NCI-H1694 (cell line): ENCODE measurements at regions not wholly inside any gene's neighbourhood (a gene's known extent, or its start where the extent isn't known, plus 50 kb on each side); places are given as distances from the start of the nearest gene placed in this dataset.

ENCODE experiments used
- DNase-seq: peaks from one replicate; lab custom pipeline; 2025; lab: John Stamatoyannopoulos, UW

- DNase-seq, result no peak
These were observed 142.0 kb upstream of the RTL1 start for GRCh38 chr14:101045511-101045910.

- DNase-seq, result no peak
These were observed 142.5 kb upstream of the RTL1 start for GRCh38 chr14:101046071-101046470.

GRCh38 chr14:101047326-101047725 lies 143.8 kb upstream of the RTL1 start:
- no peak for DNase-seq

- DNase-seq, result no peak
These were observed 145.2 kb upstream of the RTL1 start for GRCh38 chr14:101048766-101049165.

- no peak for DNase-seq
These were observed 146.0 kb upstream of the RTL1 start for GRCh38 chr14:101049511-101049910.

- DNase-seq, result no peak
These were observed 146.4 kb upstream of the RTL1 start for GRCh38 chr14:101049942-101050341.

GRCh38 chr14:101050901-101051490 lies 147.5 kb upstream of the RTL1 start:
- DNase-seq, result no peak

- DNase-seq, result no peak
These were observed 151.1 kb upstream of the RTL1 start for GRCh38 chr14:101054671-101055070.

GRCh38 chr14:101055106-101055662 lies 151.7 kb upstream of the RTL1 start:
- no peak for DNase-seq

- DNase-seq, result no peak
These were observed 152.4 kb upstream of the RTL1 start for GRCh38 chr14:101055776-101056374.

GRCh38 chr14:101056446-101056845 lies 152.9 kb upstream of the RTL1 start:
- DNase-seq, result no peak

- DNase-seq, result no peak
These were observed 153.9 kb upstream of the RTL1 start for GRCh38 chr14:101057394-101057793.

GRCh38 chr14:101058571-101058970 lies 155.0 kb upstream of the RTL1 start:
- no peak for DNase-seq

- DNase-seq, result no peak
These were observed 156.7 kb upstream of the RTL1 start for GRCh38 chr14:101060171-101060601.

- no peak for DNase-seq
These were observed 158.0 kb upstream of the RTL1 start for GRCh38 chr14:101061411-101062064.

- DNase-seq, result no peak
These were observed 158.5 kb upstream of the RTL1 start for GRCh38 chr14:101062065-101062450.

GRCh38 chr14:101062601-101063000 lies 159.1 kb upstream of the RTL1 start:
- DNase-seq, result no peak

GRCh38 chr14:101063121-101063520 lies 159.6 kb upstream of the RTL1 start:
- no peak for DNase-seq

GRCh38 chr14:101064121-101064661 lies 160.7 kb upstream of the RTL1 start:
- no peak for DNase-seq

GRCh38 chr14:101064718-101065117 lies 161.2 kb upstream of the RTL1 start:
- no peak for DNase-seq

GRCh38 chr14:101065246-101065645 lies 161.7 kb upstream of the RTL1 start:
- DNase-seq, result no peak

GRCh38 chr14:101065696-101066694 lies 162.5 kb upstream of the RTL1 start:
- no peak for DNase-seq
